ENCODE measurements at regions not wholly inside any gene's neighbourhood (a gene's known extent, or its start where the extent isn't known, plus 50 kb on each side); places are given as distances from the start of the nearest gene placed in this dataset.

GRCh38 chr17:63289931-63290330 is 156.2 kb downstream of the CYB561 start:
- DNase-seq (ENCODE audit: low spot score, unreplicated experiment): no peak
- no peak overlapping the region for H3K4me3 Mint-ChIP-seq (ENCODE audit: low read depth)
- peaks cover 10% of the 10 kb centered on the region for H3K36me3 Mint-ChIP-seq (ENCODE audit: insufficient read depth)
- H3K4me1 Mint-ChIP-seq (ENCODE audit: low read depth): no peaks in the 10 kb centered on the region
- TF ChIP-seq CTCF (IDR thresholded peaks at IDR 0.05; ENCODE audit: unreplicated experiment): no peak
- H3K9me3 Mint-ChIP-seq (ENCODE audit: low read depth): peaks cover 15% of the 10 kb centered on the region
- no peaks in the 10 kb centered on the region for H3K27me3 Mint-ChIP-seq
- no peak overlapping the region for H3K27ac Mint-ChIP-seq

GRCh38 chr17:63290351-63290750 is 155.8 kb downstream of the CYB561 start:
- H3K36me3 Mint-ChIP-seq (ENCODE audit: insufficient read depth): peaks cover 7% of the 10 kb centered on the region
- H3K9me3 Mint-ChIP-seq (ENCODE audit: low read depth): peaks cover 11% of the 10 kb centered on the region
- no peak overlapping the region for H3K27ac Mint-ChIP-seq
- H3K27me3 Mint-ChIP-seq: no peaks in the 10 kb centered on the region
- H3K4me1 Mint-ChIP-seq (ENCODE audit: low read depth): peaks cover under 1% of the 10 kb centered on the region
- no peak for TF ChIP-seq CTCF (IDR thresholded peaks at IDR 0.05; ENCODE audit: unreplicated experiment)
- no peak overlapping the region for H3K4me3 Mint-ChIP-seq (ENCODE audit: low read depth)
- no peak for DNase-seq (ENCODE audit: low spot score, unreplicated experiment)

DNA sequence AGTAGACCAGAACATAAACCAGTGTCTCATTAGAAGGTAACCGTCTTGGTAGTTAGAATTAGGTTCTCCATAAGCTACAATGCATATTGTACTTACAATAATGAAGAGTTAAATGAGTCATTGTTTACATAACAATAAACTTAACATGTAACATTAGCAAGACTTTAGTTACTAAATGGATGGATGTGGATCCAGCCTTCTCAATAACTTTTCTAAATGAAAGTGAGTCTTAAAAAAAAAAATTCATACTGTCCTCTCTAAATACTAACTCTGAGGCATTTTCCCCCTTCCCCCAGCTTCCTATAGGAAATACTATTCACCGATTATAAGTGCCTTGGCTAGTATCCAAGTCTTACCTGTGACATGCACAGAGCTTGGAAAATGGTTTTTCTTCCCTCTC is 155.3 kb downstream of the CYB561 start:
- peaks cover 8% of the 10 kb centered on the region for H3K9me3 Mint-ChIP-seq (ENCODE audit: low read depth)
- DNase-seq (ENCODE audit: low spot score, unreplicated experiment): no peak
- H3K4me3 Mint-ChIP-seq (ENCODE audit: low read depth): no peak overlapping the region
- H3K4me1 Mint-ChIP-seq (ENCODE audit: low read depth): peaks cover 2% of the 10 kb centered on the region
- H3K27ac Mint-ChIP-seq: no peak overlapping the region
- TF ChIP-seq CTCF (IDR thresholded peaks at IDR 0.05; ENCODE audit: unreplicated experiment): no peak
- no peaks in the 10 kb centered on the region for H3K27me3 Mint-ChIP-seq
- H3K36me3 Mint-ChIP-seq (ENCODE audit: insufficient read depth): peaks cover 5% of the 10 kb centered on the region

- DNase-seq (ENCODE audit: low spot score, unreplicated experiment): no peak
- no peak overlapping the region for H3K27ac Mint-ChIP-seq
- no peaks in the 10 kb centered on the region for H3K27me3 Mint-ChIP-seq
- H3K9me3 Mint-ChIP-seq (ENCODE audit: low read depth): peaks cover 10% of the 10 kb centered on the region
- H3K4me1 Mint-ChIP-seq (ENCODE audit: low read depth): peaks cover 2% of the 10 kb centered on the region
- no peak overlapping the region for H3K4me3 Mint-ChIP-seq (ENCODE audit: low read depth)
- H3K36me3 Mint-ChIP-seq (ENCODE audit: insufficient read depth): peaks cover 8% of the 10 kb centered on the region
- TF ChIP-seq CTCF (IDR thresholded peaks at IDR 0.05; ENCODE audit: unreplicated experiment): no peak
Measured at GRCh38 chr17:63291258-63291657, 154.8 kb downstream of the CYB561 start.

DNA sequence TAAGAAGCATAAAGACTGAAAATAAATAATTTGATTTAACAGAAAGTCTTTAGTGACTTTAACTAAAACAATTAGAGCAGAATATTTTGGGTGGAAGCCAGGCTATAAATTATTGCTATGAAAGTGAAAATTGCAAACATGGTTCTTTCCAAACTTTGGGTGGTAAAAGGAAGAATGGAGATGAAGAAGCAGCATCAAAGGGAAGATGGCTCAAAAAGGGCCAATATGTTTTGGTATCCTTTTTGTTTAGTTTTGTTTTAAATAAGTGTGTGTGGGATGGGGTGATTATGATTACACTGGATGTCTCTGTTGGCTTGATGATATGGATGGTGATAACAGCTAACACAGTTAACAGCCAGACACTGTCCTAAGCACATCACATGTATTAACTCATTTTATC is 153.7 kb downstream of the CYB561 start:
- Mint-ChIP-seq H3K9me3 (ENCODE audit: low read depth) (peaks cover 16% of the 10 kb centered on the region), H3K27ac (no peak overlapping the region), H3K27me3 (no peaks in the 10 kb centered on the region)

More for the DNA sequence above, 153.7 kb downstream of the CYB561 start:
- Mint-ChIP-seq H3K4me3 (ENCODE audit: low read depth) (no peak overlapping the region), H3K36me3 (ENCODE audit: insufficient read depth) (peaks cover 8% of the 10 kb centered on the region), H3K4me1 (ENCODE audit: low read depth) (peaks cover 2% of the 10 kb centered on the region)
- DNase-seq (ENCODE audit: low spot score, unreplicated experiment): no peak
- no peak for TF ChIP-seq CTCF (IDR thresholded peaks at IDR 0.05; ENCODE audit: unreplicated experiment)
